Middle frontal gyrus (tissue), 1 donor: ENCODE measurements at regions not wholly inside any gene's neighbourhood (a gene's known extent, or its start where the extent isn't known, plus 50 kb on each side); places are given as distances from the start of the nearest gene placed in this dataset.

ENCODE experiments used
- DNase-seq: peaks from one replicate; pipeline ENCODE4 v3.0.0-alpha.2; 2015; ENCODE audit warnings: low spot score; ENCODE audit errors: extremely low spot score

DNA sequence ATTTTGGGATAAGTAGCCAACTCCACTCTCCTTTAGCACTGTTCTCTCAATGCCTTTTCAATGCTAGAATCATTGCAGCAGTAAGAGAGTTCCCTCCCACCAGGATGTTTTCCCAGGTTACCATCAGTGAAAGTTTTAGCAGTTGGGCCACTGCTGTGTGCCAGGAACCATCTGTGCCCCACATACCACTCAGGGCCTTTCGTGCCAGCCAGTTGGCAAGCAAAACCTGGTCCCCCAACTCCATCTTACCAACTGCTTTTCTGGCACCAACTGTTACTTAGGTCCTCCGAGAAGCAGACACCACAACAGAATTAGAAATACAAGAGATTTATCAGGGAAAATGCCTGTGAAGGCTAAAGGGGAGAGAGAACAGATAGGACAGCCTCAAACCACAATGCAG, 533.4 kb upstream of the NBEA start:
- no peak for DNase-seq

DNA sequence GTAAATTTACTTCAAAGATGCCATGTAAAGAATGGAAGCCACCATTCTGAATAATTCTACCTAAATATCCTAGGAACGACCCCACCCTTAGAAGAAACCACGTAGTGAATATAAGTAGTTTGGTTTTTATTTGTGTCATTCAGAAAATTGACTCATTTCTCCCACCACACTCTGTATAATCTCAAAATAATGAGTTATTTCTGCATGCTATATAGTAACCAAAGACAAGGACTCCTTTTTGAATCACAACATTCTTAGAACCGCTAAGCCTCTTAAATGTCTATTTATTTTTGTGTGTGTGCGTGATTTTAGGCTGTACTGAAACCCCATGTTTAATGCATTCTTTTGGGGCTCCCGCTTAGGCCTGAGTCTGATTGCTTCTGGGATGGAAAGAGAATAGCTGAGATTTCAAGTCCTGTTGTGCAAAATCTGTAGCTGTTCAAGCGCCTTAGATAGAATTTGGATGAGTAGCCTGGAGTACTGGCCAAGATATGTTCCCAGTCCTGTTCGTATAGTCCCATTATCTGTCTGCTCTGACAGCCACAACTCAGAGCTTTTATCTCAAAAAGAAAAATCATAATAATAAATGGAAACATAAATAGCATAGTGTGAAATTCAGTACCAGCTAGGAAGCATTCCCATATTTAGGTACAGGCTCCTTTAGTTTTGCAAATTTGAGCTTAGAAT, 532.4 kb upstream of the NBEA start:
- DNase-seq = no peak

DNA sequence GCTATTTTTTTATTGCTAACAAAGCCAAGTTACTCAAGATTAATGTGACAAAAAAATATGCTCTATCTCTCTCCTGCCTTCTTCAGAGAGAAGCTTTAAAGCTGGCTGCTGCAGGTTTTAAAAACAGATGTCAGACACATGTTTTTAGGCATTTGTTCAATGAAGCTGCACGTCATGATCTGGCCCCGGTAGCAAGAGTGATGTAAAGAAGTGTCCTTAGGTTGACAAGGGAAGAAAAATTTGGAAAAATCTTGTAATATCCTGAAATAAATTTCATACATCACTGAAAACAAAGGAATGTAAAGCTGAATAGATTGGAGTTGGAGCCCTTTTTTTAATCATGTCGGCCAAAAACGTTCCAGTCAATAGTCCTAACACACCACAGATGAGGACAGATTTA, 531.4 kb upstream of the NBEA start:
- no peak for DNase-seq

DNA sequence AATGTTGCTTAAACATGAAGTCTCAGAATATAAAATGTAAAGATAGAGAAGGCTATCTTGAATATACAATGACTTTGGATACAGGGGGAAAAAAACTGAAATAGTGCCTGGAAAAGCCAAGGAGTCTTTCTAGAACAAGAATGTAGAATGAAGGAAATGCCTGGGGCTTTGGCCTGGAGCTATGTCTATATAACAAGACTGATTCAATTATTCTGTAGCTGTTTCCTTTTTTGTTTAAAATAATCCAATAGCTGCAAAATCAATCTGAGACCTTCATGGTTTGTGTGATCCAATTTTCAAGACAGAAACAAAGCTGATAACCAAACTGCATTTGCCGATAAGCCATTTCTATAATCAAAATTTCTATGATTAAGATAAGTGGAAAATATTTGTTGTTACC, 530.9 kb upstream of the NBEA start:
- DNase-seq = no peak

GRCh38 chr13:34411894-34412293, 530.2 kb upstream of the NBEA start:
- no peak for DNase-seq

DNA sequence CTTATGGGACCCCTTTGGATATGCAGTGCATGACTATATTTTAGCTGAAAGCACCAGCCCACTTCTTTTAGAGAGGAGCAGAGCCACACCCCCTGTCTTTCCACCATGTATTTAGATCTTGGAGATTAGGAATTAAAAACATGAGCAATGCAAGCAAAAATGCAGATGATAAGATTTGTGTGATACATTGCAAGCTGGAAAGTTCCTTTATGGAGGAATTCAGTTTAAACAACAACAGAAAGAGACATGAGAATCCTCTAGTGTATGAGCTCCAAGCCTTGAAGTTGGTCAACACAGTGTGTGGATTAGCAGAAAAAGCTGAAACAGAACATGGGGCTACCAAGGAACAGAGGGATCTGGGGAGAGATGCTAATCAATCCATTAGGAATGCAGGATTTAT, 529.8 kb upstream of the NBEA start:
- no peak for DNase-seq

DNA sequence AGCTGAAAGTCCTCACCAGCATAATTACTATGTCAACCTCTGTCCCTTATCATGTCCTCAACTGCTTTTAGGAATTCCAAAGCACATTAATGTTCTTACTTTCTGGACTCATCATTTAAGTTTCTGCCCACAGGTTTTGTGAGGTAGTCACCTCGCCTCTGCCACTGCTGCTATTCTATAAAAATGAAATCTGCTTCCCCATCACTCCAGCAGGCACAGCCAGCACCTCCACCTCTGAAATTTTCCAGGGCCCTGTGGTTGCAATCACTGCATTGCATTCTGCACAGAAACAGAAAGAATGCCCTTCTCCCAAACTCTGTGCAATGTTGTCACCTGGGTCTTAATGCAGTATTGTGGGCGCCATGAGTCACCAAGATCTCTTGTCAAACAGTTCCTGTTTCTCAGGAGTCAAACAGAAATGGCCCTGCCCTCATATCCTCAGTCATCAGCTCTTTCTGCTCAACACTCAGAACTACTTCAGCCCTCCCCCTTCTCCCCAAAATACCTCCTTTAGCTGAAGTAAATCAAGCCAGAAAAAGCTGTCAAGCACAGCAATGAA, 529.2 kb upstream of the NBEA start:
- DNase-seq = no peak

- DNase-seq = no peak
These were observed 528.4 kb upstream of the NBEA start for GRCh38 chr13:34413538-34414210.

- DNase-seq = no peak
These were observed 527.5 kb upstream of the NBEA start for GRCh38 chr13:34414616-34415015.

- no peak for DNase-seq
These were observed 525.1 kb upstream of the NBEA start for GRCh38 chr13:34416971-34417380.

DNA sequence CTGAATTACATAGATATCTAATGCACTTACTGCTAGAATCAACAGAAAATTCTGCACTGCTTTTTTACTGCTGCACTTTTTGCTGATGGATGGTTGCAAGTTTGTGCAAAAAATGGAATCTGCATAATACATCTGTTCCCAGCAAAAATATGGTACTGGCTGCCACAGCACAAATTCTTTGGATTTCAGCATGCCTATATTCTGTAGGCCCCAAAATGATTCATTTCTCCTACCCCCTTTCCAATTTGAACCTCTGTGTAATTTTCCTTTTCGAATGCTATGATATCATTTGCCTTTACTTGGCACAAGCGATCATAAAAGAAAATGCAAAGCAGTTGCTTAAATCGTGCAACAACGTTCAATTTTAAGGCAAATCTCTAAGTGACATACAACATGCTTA, 524.2 kb upstream of the NBEA start:
- DNase-seq = no peak

DNA sequence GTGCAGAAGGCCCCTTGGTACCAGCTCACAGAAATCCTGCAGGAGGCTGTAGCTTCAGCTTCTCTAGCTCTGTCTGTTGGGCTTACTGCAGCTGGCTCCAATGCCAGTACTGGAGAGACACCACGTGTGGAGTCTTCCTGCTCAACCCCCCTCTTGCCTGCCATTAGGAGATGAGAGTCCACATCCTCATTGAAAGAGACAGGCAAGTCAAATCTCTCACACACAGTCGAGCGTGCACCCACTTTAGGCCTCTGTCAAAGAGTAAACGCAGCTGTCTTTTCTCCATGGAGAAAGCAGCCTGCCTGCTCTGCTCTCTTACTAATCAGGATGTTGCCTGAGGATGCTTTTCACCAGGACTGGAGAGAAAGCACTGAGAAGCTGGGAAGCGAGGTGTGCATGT, 523.0 kb upstream of the NBEA start:
- no peak for DNase-seq

GRCh38 chr13:34419755-34420154, 522.3 kb upstream of the NBEA start:
- DNase-seq = no peak

GRCh38 chr13:34420702-34421346, 521.2 kb upstream of the NBEA start:
- no peak for DNase-seq

DNA sequence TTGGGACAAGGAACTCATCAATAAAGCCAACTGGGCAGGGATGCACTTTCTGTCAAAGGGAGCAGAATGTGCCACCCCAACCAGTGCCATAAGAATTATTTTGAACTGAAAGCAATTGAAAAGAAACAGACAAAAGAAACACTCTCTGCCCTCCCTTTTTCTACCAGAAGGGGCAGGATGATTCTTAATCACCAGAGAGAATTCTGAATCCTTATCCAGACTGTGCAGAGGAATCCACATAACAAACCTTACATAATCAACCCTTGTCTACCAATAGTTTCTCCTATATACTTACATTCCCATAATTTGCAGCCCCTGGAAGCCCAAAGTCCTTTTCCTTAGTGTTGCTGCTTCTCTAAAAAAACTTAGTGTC, 520.7 kb upstream of the NBEA start:
- no peak for DNase-seq

GRCh38 chr13:34421858-34422475, 520.1 kb upstream of the NBEA start:
- DNase-seq = no peak

DNA sequence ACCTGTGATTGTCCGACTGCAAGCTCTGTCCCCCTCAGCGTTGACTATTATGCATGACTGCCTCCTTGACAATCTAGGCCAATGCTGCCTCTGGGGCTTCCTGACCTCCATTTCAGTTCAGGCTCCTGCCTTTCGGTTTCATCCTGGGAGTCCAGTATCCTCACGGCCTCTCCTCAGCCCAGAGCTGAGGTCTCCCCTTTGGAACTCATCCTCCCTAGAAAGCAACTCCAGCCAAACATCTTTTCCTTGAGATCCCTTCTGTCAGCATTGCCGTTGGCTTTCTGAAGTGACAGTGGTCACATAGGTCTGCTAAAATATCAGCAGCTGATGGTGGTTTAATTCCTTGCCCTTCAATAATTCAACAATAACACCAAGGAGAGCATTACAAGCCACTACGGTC, 519.1 kb upstream of the NBEA start:
- no peak for DNase-seq

GRCh38 chr13:34425327-34425949, 516.6 kb upstream of the NBEA start:
- DNase-seq = no peak

DNA sequence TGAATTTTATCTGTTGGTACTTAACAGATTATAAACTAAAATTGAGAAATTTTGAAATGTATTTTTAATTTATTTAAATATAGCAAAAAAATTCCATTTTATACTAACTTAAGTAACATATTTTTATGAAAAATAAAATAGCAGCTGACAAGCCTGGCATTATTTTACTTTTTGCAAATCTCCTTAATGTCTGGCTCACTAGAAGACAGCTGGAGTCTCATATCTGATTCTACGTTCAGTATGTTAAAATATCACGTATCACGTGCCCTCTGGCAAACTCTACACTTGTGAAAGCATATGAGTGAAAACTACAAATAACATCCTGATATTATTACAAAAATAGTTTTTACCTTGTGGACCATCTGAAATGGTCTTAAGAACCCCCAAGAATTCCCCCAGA, 513.2 kb upstream of the NBEA start:
- no peak for DNase-seq

DNA sequence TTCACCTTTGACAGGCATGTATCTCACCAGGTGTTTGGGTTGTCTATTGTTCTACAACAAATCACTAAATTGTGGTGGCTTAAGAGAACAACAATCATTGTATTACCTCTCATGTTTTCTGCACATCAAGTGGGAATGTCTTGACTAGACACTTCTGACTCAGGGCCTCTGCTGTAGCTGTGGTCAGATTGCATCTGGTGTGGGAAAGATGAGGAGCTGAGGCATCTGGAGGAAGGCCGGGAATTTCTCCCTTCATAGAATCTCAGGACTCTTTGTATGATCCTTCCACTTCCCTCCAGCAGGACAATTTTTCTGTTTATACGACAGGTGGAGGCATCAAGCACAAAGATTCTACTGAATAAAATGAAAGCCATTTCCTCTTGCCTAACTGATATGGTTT, 511.8 kb upstream of the NBEA start:
- no peak for DNase-seq

GRCh38 chr13:34431827-34432581, 510.1 kb upstream of the NBEA start:
- no peak for DNase-seq
